Kidney (tissue), 13 donors: ENCODE measurements at regions not wholly inside any gene's neighbourhood (a gene's known extent, or its start where the extent isn't known, plus 50 kb on each side); places are given as distances from the start of the nearest gene placed in this dataset.

ENCODE experiments used
- DNase-seq, 5 donors: peaks; one replicate each; pipeline ENCODE4 v3.0.0-alpha.2; 2013 to 2020
- FAIRE-seq: peaks from 2 replicates; lab custom pipeline; 2012; peaks lifted over from hg19 to GRCh38; lab: Jason Lieb, UNC
- H3K27ac ChIP-seq, 2 donors: one replicate each; pipeline ENCODE4 v1.7.0; 2013; ENCODE audit warnings: low read depth in 2 of 2, low read length in 2 of 2, inconsistent platforms in 1 of 2
- H3K27me3 ChIP-seq: one replicate; pipeline ENCODE4 v1.7.1; 2013; ENCODE audit warnings: low read length, inconsistent platforms; ENCODE audit not compliant: control insufficient read depth, insufficient read depth
- H3K36me3 ChIP-seq, 3 donors: one replicate each; pipeline versions ENCODE4 v1.7.0 to v1.7.1; 2013; ENCODE audit warnings: low read length in 3 of 3, control low read depth in 1 of 3, inconsistent platforms in 1 of 3; ENCODE audit not compliant: insufficient read depth in 3 of 3, control insufficient read depth in 2 of 3
- H3K4me1 ChIP-seq, 3 donors: one replicate each; pipeline versions ENCODE4 v1.7.0 to v1.7.1; 2013; ENCODE audit warnings: low read length in 3 of 3, inconsistent platforms in 1 of 3, low read depth in 1 of 3; ENCODE audit not compliant: control insufficient read depth in 2 of 3, insufficient read depth in 2 of 3
- H3K4me3 ChIP-seq, 3 donors: one replicate each; pipeline versions ENCODE4 v1.7.0 to v1.8.1; 2013; ENCODE audit warnings: low read length in 3 of 3, control low read depth in 1 of 3, inconsistent platforms in 1 of 3
- H3K9ac ChIP-seq, 3 donors: one replicate each; pipeline versions ENCODE4 v1.7.0 to v1.7.1; 2013; ENCODE audit warnings: low read length in 3 of 3, control low read depth in 1 of 3, inconsistent platforms in 1 of 3
- H3K9me3 ChIP-seq, 3 donors: one replicate each; pipeline versions ENCODE4 v1.7.0 to v1.7.1; 2013; ENCODE audit warnings: low read length in 3 of 3, control low read depth in 1 of 3, inconsistent platforms in 1 of 3; ENCODE audit not compliant: control insufficient read depth in 2 of 3, insufficient read depth in 1 of 3
- CTCF ChIP-seq: IDR thresholded peaks from 3 replicates; pipeline ENCODE4 v1.5.1; 2012; ENCODE audit warnings: mild to moderate bottlenecking, moderate library complexity, borderline replicate concordance; ENCODE audit not compliant: insufficient read depth; ENCODE audit errors: extremely low read depth
- intact Hi-C: fragments of 100-400 bp; cut with DNase I; formaldehyde crosslinking; loops from one replicate; pipeline ENCODE4 v1.11.1; 2022
- donor health status: control.
- donor health status: control.
- donor health status: control.
- donor health status: control.
- donor health status: control.
- donor health status: DM: yes; HTN: yes; CAD: no.
- donor health status: Normal renal cell carcinoma (clear cell type).

GRCh38 chr16:72474501-72475123, 302.7 kb upstream of the PMFBP1 start:
- Histone ChIP-seq H3K27ac (no peak overlapping the region), H3K27me3 (no peaks in the 10 kb centered on the region), H3K9ac (no peak overlapping the region), H3K9me3 (no peaks in the 10 kb centered on the region), H3K4me3 (no peak overlapping the region), H3K4me1 (no peaks in the 10 kb centered on the region), H3K36me3 (no peaks in the 10 kb centered on the region)
- TF ChIP-seq CTCF, result no peak
- DNase-seq, result no peak
- no peak for FAIRE-seq
- intact Hi-C loops, result loop anchor here (10.0 kb wide), 1 partner anchor 240 kb away; no protein-coding TSS in a partner anchor

GRCh38 chr16:72473631-72474030, 301.7 kb upstream of the PMFBP1 start:
- no peaks in the 10 kb centered on the region for H3K36me3 ChIP-seq
- no peak overlapping the region for H3K4me3 ChIP-seq
- H3K27ac ChIP-seq, result no peak overlapping the region
- no peak for DNase-seq
- no peaks in the 10 kb centered on the region for H3K27me3 ChIP-seq
- no peaks in the 10 kb centered on the region for H3K9me3 ChIP-seq
- FAIRE-seq, result no peak
- H3K9ac ChIP-seq, result no peak overlapping the region
- intact Hi-C loops, result loop anchor here (10.0 kb wide), 1 partner anchor 239 kb away; no protein-coding TSS in a partner anchor
- no peaks in the 10 kb centered on the region for H3K4me1 ChIP-seq
- no peak for TF ChIP-seq CTCF

GRCh38 chr16:72471317-72471924, 299.5 kb upstream of the PMFBP1 start:
- Histone ChIP-seq H3K9ac (no peak overlapping the region), H3K27ac (no peak overlapping the region), H3K4me1 (no peaks in the 10 kb centered on the region), H3K36me3 (no peaks in the 10 kb centered on the region), H3K9me3 (no peaks in the 10 kb centered on the region), H3K4me3 (no peak overlapping the region), H3K27me3 (no peaks in the 10 kb centered on the region)
- DNase-seq, result no peak
- intact Hi-C loops, result loop anchor here (10.0 kb wide), 1 partner anchor 237 kb away; no protein-coding TSS in a partner anchor
- TF ChIP-seq CTCF, result no peak
- no peak for FAIRE-seq
